Upper lobe of left lung (tissue), 6 donors: ENCODE measurements at regions not wholly inside any gene's neighbourhood (a gene's known extent, or its start where the extent isn't known, plus 50 kb on each side); places are given as distances from the start of the nearest gene placed in this dataset.

Experiments
- ATAC-seq, 2 donors: fragments of 200-7000 bp; cut with Tn5 transposase; one replicate each; pipeline ENCODE4 v1.9.1; 2022; ENCODE audit warnings: mild to moderate bottlenecking in 2 of 2, moderate library complexity in 2 of 2; ENCODE audit not compliant: low FRiP score in 2 of 2
- DNase-seq, 2 donors: peaks; one replicate each; pipeline ENCODE4 v3.0.0-alpha.2; 2019 to 2020
- H3K27ac ChIP-seq, 4 donors: fragments of 200-600 bp; sonication (generic); one replicate each; pipeline ENCODE4 v1.5.1; 2016 to 2019
- H3K27me3 ChIP-seq, 4 donors: fragments of 200-600 bp; sonication (generic); one replicate each; pipeline ENCODE4 v1.5.1; 2017 to 2019
- H3K36me3 ChIP-seq, 4 donors: fragments of 200-600 bp; sonication (generic); one replicate each; pipeline ENCODE4 v1.5.1; 2016 to 2019
- H3K4me1 ChIP-seq, 4 donors: fragments of 200-600 bp; sonication (generic); one replicate each; pipeline ENCODE4 v1.5.1; 2018 to 2019
- H3K4me3 ChIP-seq, 4 donors: fragments of 200-600 bp; sonication (generic); one replicate each; pipeline ENCODE4 v1.5.1; 2017 to 2019; ENCODE audit warnings: mild to moderate bottlenecking in 2 of 4, moderate library complexity in 1 of 4
- H3K9me3 ChIP-seq, 4 donors: fragments of 200-600 bp; sonication (generic); one replicate each; pipeline ENCODE4 v1.5.1; 2018 to 2019
- EP300 ChIP-seq, 4 donors: sonication (generic); formaldehyde crosslinking; IDR thresholded peaks; one replicate each; pipeline ENCODE4 v1.5.1; 2017; ENCODE audit warnings: antibody characterized with exemption in 4 of 4, control low read depth in 2 of 4
- POLR2A ChIP-seq, 4 donors: fragments of 450-650 bp; IDR thresholded peaks; one replicate each; pipeline ENCODE4 v1.5.1; 2016 to 2017; ENCODE audit warnings: antibody characterized with exemption in 4 of 4, mild to moderate bottlenecking in 2 of 4
- POLR2AphosphoS5 ChIP-seq, 2 donors: sonication (generic); formaldehyde crosslinking; IDR thresholded peaks; one replicate each; pipeline ENCODE4 v1.5.1; 2017; ENCODE audit warnings: antibody characterized with exemption in 2 of 2
- WGBS, 2 donors: methylation state at CpG; one replicate each; pipeline ENCODE4 v1.1.5; 2017 to 2018; 5-methylcytosine and 5-hydroxymethylcytosine counted together
- TF ChIP-seq, protein P1 (sequence below), 6 experiments: fragments of 450-650 bp in 4 of 6; fragments of 200-600 bp in 2 of 6; sonication (generic) in 2 of 6; IDR thresholded peaks; one replicate each; pipeline ENCODE4 v1.5.1; 2016 to 2019; ENCODE audit warnings: antibody characterized with exemption in 6 of 6
- donor health status: DM: no; HTN: no; CAD: no; lungs with moderate emphysema.
- donor health status: DM: no; HTN: yes; CAD: no; lungs with severe emphysema.

DNA sequence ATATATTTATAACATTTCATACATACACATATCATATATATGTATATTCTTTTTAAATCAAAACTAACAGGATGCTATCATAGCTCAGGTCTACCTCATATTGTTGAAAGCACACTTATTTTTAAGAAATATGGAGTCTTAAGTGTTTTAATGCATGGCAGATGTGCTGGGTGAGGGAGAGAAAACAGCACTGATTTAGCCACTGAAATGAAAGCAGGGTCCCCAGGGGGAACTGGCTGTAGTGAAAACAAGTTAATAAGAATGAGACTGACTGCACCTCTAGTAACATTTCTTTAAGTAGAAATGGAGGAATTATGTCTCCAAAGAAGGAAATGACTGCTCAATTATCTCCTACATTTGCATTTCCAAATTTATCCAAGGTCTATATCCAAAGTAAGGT lies 857.8 kb downstream of the DCDC2C start:
- Histone ChIP-seq H3K9me3 (no peaks in the 10 kb centered on the region), H3K4me3 (no peak overlapping the region)

DNA sequence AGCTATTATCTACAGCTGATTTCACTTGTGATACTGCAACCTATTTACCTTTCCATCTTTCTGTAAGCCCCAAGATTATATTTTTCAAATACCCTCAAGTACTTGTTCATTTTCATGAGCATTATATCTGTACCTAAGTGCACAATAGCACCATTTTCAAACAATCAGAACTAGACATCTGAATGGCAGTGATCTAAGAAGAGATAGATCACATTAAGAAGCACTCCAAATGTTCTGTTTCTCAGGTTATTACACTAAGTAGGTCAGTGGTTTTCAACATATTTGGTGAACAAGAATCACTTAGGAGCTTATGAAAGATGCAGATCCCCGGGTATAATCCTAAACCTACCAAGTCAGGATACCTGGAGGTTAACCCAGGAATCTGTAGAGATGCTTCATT lies 872.7 kb downstream of the DCDC2C start:
- Histone ChIP-seq H3K36me3 (no peaks in the 10 kb centered on the region), H3K9me3 (peaks cover 0 to 4% (median 0%) of the 10 kb centered on the region in 4 donors), H3K27ac (no peak overlapping the region), H3K4me3 (no peak overlapping the region), H3K27me3 (no peaks in the 10 kb centered on the region), H3K4me1 (no peaks in the 10 kb centered on the region)
- no peak for TF ChIP-seq EP300 (IDR thresholded peaks at IDR 0.05)
- TF ChIP-seq, protein P1, sequence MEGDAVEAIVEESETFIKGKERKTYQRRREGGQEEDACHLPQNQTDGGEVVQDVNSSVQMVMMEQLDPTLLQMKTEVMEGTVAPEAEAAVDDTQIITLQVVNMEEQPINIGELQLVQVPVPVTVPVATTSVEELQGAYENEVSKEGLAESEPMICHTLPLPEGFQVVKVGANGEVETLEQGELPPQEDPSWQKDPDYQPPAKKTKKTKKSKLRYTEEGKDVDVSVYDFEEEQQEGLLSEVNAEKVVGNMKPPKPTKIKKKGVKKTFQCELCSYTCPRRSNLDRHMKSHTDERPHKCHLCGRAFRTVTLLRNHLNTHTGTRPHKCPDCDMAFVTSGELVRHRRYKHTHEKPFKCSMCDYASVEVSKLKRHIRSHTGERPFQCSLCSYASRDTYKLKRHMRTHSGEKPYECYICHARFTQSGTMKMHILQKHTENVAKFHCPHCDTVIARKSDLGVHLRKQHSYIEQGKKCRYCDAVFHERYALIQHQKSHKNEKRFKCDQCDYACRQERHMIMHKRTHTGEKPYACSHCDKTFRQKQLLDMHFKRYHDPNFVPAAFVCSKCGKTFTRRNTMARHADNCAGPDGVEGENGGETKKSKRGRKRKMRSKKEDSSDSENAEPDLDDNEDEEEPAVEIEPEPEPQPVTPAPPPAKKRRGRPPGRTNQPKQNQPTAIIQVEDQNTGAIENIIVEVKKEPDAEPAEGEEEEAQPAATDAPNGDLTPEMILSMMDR (IDR thresholded peaks at IDR 0.05) = no peak
- ATAC-seq = no peak
- WGBS, 2 donors = 48 to 50% methylated on average over 1 of the region's 1 CpG
- DNase-seq = no peak

More for the DNA sequence above, 857.8 kb downstream of the DCDC2C start:
- TF ChIP-seq POLR2AphosphoS5 (IDR thresholded peaks at IDR 0.05) (no peak), POLR2A (IDR thresholded peaks at IDR 0.05) (no peak)
- TF ChIP-seq, protein P1 (IDR thresholded peaks at IDR 0.05) = no peak
- Histone ChIP-seq H3K27ac (no peak overlapping the region), H3K36me3 (no peaks in the 10 kb centered on the region), H3K27me3 (no peaks in the 10 kb centered on the region), H3K4me1 (no peaks in the 10 kb centered on the region)
- no peak for DNase-seq
- ATAC-seq = no peak

DNA sequence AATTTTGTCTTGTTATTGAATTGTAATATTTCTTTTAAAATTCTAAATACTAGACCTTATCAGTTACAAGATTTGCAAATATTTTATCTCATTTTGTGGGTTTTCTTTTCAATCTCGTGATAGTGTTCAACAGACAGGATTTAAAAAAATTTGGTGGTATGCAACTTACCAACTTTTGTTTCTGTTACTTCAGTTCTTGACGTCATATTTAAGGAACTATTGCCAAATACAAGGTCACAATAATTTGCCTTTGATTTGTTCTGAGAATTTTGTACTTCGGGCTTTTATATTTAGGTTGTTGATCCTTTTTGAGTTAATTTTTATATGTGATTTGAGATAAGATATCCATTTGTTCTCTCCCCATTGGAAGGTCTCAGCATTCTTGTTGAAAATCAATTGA lies 876.6 kb downstream of the DCDC2C start:
- H3K27ac ChIP-seq = no peak overlapping the region
- H3K36me3 ChIP-seq = no peaks in the 10 kb centered on the region
- no peak overlapping the region for H3K4me3 ChIP-seq
- no peaks in the 10 kb centered on the region for H3K4me1 ChIP-seq
- TF ChIP-seq POLR2AphosphoS5 (IDR thresholded peaks at IDR 0.05) (no peak), EP300 (IDR thresholded peaks at IDR 0.05) (no peak), POLR2A (IDR thresholded peaks at IDR 0.05) (no peak)
- TF ChIP-seq, protein P1 (IDR thresholded peaks at IDR 0.05) = no peak
- H3K9me3 ChIP-seq = no peaks in the 10 kb centered on the region
- ATAC-seq = no peak
- no peak for DNase-seq
- no peaks in the 10 kb centered on the region for H3K27me3 ChIP-seq
- 71 to 82% methylated on average over 3 of the region's 3 CpGs for WGBS, 2 donors

DNA sequence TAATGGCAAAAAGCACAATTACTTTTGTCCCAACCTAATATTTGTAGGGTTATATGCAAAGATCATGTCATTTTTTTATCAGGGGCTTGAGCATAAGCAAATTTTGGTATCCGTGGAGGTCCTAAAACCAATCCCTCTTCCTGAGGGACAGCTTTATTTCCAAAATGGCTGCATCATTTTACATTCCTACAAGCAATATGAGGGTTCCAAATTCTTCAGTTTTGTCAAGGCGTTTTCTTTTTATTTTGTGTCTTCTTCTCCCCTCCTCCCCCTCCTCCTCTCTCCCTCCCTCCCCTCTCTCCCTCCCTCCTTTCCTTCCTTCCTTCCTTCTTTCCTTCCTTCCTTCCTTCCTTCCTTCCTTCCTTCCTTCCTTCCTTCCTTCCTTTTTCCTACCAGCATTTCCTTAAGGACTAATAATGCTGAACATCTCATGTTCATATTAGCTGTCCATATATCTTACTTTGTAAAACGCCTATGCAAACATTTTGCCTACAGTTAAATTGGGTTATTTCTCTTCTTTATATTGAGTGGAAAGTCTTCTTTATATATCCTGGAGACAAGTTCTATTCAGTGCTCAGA lies 881.8 kb downstream of the DCDC2C start:
- DNase-seq (no peak), ATAC-seq (no peak)
- Histone ChIP-seq H3K4me1 (no peaks in the 10 kb centered on the region), H3K27ac (no peak overlapping the region), H3K4me3 (no peak overlapping the region), H3K27me3 (no peaks in the 10 kb centered on the region), H3K9me3 (no peaks in the 10 kb centered on the region), H3K36me3 (no peaks in the 10 kb centered on the region)
- TF ChIP-seq POLR2A (IDR thresholded peaks at IDR 0.05) (no peak), EP300 (IDR thresholded peaks at IDR 0.05) (no peak), POLR2AphosphoS5 (IDR thresholded peaks at IDR 0.05) (no peak)
- TF ChIP-seq, protein P1 (IDR thresholded peaks at IDR 0.05) = no peak
- WGBS, 2 donors = 73 to 86% methylated on average over 3 of the region's 3 CpGs

DNA sequence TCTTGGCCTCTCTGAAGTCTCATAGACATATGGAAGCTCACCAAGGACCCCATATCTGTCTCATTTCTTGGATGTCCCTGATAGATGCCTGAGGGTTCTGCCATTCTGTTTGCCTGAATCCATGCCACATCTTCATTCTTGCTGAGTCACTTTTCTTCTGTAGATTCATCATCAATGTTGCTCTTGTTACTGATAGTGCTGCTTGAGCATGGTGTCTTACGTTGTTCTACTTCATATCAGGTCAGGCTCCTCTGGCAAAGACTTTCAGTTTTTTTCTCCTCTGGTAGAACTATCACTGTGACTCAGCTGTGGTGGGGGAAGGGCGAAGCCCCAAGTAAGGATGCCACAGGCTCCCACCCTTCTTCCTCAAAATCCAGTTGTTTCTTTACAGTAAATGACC lies 885.2 kb downstream of the DCDC2C start:
- Histone ChIP-seq H3K4me1 (no peaks in the 10 kb centered on the region), H3K27me3 (no peaks in the 10 kb centered on the region), H3K4me3 (no peak overlapping the region), H3K36me3 (no peaks in the 10 kb centered on the region), H3K9me3 (no peaks in the 10 kb centered on the region), H3K27ac (no peak overlapping the region)
- ATAC-seq = no peak
- WGBS, 2 donors = 62 to 64% methylated on average over 2 of the region's 2 CpGs
- DNase-seq = no peak
- no peak for TF ChIP-seq POLR2AphosphoS5 (IDR thresholded peaks at IDR 0.05)
- TF ChIP-seq, protein P1 (IDR thresholded peaks at IDR 0.05) = no peak
- TF ChIP-seq POLR2A (IDR thresholded peaks at IDR 0.05) = no peak
- no peak for TF ChIP-seq EP300 (IDR thresholded peaks at IDR 0.05)
